ENCODE measurements at regions not wholly inside any gene's neighbourhood (a gene's known extent, or its start where the extent isn't known, plus 50 kb on each side); places are given as distances from the start of the nearest gene placed in this dataset.

DNA sequence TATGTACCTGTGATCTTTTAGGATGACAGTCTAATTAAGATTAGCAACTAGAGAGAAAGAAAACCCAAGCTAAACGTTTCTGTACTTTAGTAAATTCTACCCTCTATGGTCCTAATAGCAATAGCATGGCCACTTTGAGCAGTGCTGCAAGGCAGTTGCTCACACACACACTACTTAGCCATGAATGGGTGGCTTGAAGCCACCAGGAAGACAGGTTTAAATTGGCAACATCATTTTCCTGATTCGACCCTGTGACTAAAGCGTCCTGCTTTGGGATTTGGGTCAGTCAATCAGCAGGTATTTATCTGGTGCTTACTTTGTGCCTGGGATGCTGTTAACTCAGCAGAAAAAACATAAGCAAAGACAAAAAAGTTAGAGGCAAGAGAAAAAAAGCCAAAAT is 150.6 kb downstream of the ARRDC3 start:
- in situ Hi-C loops (cut with HindIII; ENCODE audit: low sequenced_read_pairs), result no loop called here
- TF ChIP-seq, protein P1, sequence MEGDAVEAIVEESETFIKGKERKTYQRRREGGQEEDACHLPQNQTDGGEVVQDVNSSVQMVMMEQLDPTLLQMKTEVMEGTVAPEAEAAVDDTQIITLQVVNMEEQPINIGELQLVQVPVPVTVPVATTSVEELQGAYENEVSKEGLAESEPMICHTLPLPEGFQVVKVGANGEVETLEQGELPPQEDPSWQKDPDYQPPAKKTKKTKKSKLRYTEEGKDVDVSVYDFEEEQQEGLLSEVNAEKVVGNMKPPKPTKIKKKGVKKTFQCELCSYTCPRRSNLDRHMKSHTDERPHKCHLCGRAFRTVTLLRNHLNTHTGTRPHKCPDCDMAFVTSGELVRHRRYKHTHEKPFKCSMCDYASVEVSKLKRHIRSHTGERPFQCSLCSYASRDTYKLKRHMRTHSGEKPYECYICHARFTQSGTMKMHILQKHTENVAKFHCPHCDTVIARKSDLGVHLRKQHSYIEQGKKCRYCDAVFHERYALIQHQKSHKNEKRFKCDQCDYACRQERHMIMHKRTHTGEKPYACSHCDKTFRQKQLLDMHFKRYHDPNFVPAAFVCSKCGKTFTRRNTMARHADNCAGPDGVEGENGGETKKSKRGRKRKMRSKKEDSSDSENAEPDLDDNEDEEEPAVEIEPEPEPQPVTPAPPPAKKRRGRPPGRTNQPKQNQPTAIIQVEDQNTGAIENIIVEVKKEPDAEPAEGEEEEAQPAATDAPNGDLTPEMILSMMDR (IDR thresholded peaks at IDR 0.05; ENCODE audit: low read depth, low read length), result no peak
- H3K4me3 ChIP-seq (ENCODE audit: low read depth, low read length), result no peak overlapping the region
- DNase-seq (ENCODE audit: low read depth, low spot score), result no peak

DNA sequence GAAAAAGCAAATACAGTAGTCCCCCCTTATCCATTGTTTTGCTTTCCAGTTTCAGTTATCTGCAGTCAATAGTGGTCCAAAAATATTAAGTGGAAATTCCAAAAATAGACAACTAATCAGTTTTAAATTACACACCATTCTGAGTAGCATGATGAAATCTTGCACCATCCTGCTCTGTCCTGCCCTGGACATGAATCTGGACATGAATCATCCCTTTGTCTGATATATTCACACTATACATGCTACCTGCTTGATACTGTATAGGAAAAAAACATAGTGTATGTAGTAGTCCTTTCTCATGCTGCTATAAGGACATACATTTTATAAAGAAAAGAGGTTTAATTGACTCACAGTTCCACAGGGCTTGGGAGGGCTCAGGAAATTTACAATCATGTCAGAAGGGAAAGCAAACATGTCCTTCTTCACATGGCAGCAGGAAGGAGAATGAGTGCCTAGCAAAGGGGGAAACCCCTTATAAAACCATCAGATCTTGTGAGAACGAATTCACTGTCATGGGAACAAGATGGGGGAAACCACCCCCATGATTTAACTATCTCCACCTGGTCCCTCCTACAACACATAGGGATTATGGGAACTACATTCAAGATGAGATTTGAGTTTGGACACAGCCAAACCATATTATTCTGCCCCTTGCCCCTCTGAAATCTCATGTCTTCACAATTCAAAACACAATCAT is 153.9 kb downstream of the ARRDC3 start:
- H3K4me3 ChIP-seq (ENCODE audit: low read depth, low read length), result no peak overlapping the region
- DNase-seq (ENCODE audit: low read depth, low spot score), result no peak
- in situ Hi-C loops (cut with HindIII; ENCODE audit: low sequenced_read_pairs), result no loop called here
- TF ChIP-seq, protein P1 (IDR thresholded peaks at IDR 0.05; ENCODE audit: low read depth, low read length), result no peak

DNA sequence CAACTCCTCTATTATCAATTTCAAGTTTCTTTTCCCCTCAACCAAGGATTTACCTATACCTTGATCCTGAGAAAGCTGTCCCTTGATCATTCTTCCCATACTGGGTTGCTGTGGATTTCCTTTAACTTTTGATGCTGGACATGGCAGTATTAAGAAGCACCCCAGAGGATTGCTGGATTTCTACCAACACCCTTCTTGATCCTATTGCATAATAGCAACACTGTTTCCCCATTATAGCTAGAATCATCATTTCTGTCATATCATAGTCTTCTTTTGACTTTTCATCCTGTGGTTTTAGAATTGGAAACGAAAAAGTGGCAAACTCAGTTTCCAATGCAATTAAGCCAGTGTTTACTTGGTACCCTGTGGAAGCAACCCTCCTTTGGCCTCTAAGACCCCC is 154.9 kb downstream of the ARRDC3 start:
- TF ChIP-seq, protein P1 (IDR thresholded peaks at IDR 0.05; ENCODE audit: low read depth, low read length), result no peak
- in situ Hi-C loops (cut with HindIII; ENCODE audit: low sequenced_read_pairs), result no loop called here
- H3K4me3 ChIP-seq (ENCODE audit: low read depth, low read length), result no peak overlapping the region
- DNase-seq (ENCODE audit: low read depth, low spot score), result no peak

DNA sequence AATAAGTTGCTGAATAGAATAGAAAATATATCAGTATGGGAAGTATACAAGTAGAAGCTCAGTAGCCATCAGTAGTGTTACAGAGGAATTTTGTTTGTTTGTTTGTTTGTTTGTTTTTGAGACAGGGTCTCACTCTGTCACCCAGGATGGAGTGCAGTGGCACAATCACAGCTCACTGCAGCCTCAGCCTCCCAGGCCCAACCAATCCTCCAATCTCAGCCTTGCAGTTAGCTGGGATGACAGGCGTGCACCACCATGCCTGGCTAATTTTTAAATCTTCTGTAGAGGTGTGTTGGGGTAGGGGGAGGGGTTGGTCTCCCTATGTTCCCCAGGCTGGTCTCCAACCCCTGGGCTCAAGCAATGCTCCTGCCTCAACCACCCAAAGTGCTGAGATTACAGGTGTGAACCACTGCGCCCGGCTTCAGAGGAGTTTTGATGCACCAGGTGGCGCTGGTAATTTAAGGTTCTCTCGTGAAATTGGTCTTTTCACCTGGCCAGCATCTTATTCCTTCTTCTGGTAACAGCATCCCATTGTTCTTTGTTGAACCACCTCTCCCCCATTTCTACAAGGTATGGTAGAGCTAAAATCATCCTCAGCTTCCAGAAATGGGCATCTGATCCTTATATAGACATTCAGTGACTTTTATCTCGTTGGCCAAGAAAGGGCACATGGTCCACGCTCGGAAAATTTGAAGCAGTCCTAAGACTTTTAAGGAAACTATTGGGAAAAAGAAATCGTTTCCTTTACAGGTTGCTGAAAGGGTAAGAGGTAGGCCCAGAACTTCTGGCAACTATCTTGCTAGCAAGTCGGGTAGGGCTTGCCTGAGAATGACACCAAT is 157.1 kb downstream of the ARRDC3 start:
- in situ Hi-C loops (cut with HindIII; ENCODE audit: low sequenced_read_pairs), result no loop called here
- H3K4me3 ChIP-seq (ENCODE audit: low read depth, low read length), result no peak overlapping the region
- DNase-seq (ENCODE audit: low read depth, low spot score), result no peak
- TF ChIP-seq, protein P1 (IDR thresholded peaks at IDR 0.05; ENCODE audit: low read depth, low read length), result peak; percentile 49

DNA sequence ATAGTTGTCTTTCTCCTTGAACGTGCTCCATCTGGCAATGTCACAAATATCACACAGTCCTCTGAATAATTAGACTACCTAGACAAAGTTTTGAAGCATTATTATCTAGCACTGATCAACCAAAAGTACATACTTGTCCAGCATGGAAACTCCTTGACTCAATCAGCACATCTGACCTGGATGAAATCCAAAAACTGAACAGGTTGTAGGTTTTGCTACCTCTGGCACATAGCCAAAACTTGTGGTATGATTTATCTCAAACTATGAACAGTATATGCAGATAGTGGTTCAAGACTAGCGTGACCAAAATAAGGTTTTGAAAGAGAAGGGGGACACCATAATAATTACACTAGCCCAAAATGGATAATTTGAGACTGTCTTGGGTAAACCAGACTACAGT is 158.1 kb downstream of the ARRDC3 start:
- TF ChIP-seq, protein P1 (IDR thresholded peaks at IDR 0.05; ENCODE audit: low read depth, low read length), result no peak
- DNase-seq (ENCODE audit: low read depth, low spot score), result no peak
- no peak overlapping the region for H3K4me3 ChIP-seq (ENCODE audit: low read depth, low read length)
- in situ Hi-C loops (cut with HindIII; ENCODE audit: low sequenced_read_pairs), result no loop called here

DNA sequence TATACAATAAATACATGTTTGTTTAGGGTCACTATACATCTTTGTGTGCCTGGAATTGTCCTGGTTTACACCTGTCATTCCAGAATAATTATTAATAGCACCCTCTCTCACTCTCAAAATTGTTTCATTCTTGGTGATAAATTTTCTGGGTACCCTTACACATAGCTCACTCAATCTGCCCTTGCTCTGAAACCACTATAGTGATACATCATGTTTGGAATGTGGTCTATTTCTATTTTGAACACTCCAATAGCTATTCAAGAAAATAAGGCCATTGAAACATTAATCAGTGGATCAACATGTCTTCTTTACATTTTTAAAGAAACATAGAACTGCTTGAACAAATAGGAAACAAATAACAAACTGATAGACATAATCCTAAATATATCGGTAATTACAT is 158.7 kb downstream of the ARRDC3 start:
- no peak overlapping the region for H3K4me3 ChIP-seq (ENCODE audit: low read depth, low read length)
- in situ Hi-C loops (cut with HindIII; ENCODE audit: low sequenced_read_pairs), result no loop called here
- DNase-seq (ENCODE audit: low read depth, low spot score), result no peak
- TF ChIP-seq, protein P1 (IDR thresholded peaks at IDR 0.05; ENCODE audit: low read depth, low read length), result no peak
